Stimulated activated CD4-positive, alpha-beta T cell treated with anti-CD3 and anti-CD28 coated beads, Interleukin-15, amount 100 ng/mL, for 1 hour (primary cell): ENCODE measurements at regions not wholly inside any gene's neighbourhood (a gene's known extent, or its start where the extent isn't known, plus 50 kb on each side); places are given as distances from the start of the nearest gene placed in this dataset.

Experiments
- DNase-seq, 2 donors: peaks; one replicate each; pipeline ENCODE4 v3.0.0-alpha.2; 2020; ENCODE audit warnings: low read depth in 1 of 2, low spot score in 1 of 2

- DNase-seq: no peak
Measured at GRCh38 chr12:107888789-107889188, 114.3 kb downstream of the ASCL4 start.

GRCh38 chr12:107891967-107892366, 117.5 kb downstream of the ASCL4 start:
- DNase-seq: no peak

GRCh38 chr12:107894589-107894988, 120.1 kb downstream of the ASCL4 start:
- DNase-seq: no peak

- no peak for DNase-seq
Measured at GRCh38 chr12:107895966-107896365, 121.5 kb downstream of the ASCL4 start.

DNA sequence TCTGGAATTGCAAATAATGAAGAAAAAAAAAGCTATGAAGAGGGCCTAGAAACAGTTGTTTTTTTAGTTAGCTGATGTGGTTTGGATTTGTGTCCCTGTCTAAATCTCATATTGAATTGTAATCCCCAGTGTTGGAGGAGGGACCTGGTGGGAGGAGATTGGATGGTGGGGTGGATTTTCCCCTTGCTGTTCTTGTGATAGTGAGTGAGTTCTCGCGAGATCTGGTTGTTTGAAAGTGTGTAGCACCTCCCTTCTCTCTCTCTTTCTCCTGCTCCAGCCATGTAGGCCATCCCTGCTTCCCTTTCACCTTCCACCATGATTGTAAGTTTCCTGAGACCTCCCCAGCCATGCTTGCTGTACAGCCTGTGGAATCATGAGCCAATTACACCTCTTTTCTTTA, 126.1 kb downstream of the ASCL4 start:
- no peak for DNase-seq

DNA sequence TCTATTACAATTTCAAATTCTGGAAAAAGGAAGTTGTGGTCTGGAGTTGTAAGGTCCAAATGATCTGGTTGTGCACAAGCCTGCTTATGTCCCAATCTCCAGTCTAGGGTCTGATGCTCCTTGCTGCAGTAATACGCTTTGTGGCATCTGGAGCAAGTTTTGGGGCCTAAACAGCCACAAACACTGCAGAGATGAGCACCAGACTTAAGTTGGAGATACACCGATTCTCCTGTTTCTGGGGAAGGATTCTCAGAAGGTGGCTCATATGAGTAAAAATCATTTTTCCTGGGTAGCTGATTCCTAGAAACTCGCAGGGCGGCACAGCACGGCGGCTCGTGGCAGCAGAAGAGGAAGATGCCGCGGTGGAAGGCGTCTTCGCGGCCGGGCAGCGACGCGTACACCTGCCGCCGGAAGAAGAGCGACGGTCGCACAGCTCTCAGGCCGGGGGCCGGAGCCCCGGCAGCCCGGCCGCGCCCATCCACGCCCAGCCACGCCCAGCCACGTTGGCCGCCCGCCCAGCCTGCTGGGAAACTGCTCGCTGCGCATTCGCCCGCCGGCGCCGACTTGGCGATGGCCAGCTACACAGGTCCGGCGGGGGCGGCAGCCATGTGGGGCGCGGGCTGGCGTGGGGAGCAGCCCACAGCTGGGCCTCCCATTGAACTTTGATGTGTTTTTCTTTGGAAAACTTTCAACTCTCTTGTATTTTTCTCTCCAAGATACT, 129.0 kb downstream of the ASCL4 start:
- DNase-seq: no peak

DNA sequence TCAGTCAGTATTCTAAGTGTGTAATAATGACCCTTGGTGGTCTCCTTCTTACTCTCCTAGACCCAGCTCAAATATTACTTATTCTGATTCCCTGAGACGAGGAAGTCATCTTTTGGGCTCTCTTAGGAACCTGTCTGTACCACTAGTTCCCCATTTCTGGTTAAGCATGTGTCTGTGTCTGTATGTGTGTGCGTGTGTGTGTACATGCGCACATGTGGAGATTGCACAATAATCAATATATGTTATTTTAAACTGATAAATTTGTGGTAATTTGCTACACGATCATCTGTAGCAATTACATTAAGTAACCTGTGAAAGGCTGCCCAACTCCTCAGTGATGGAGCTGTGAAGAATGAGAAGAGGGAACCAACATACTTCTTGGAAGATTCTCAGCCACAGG, 132.2 kb downstream of the ASCL4 start:
- DNase-seq: no peak

DNA sequence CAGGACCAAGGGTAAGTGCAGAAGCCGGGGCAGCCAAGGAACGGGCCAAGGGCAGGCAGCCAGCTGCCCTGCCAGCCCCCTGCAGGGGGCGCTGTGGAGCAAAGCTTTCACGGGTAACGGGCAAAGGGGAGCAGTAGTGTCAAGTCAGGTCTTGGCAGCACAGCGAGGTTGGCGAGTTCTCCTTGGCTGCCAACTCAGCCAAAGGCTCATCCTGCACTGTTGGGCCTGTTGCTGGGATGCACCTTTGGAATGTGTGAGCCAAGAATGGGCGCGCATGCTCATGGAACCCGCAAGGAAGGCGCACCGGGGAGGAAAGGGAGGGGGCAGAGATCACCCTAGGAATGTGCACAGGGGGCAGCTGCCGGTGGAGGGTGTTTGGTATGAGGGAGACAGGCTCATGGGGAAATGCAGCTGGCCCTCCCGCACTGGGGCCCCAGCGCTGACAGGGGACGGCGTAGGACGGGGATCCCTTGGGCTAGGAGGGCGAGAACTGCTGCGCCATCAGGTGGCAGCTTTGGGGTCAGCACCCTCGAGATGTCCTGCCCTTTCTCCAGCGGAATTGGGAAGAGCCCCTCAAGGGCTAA, 138.0 kb downstream of the ASCL4 start:
- peak; percentile 31 to 49 for DNase-seq

DNA sequence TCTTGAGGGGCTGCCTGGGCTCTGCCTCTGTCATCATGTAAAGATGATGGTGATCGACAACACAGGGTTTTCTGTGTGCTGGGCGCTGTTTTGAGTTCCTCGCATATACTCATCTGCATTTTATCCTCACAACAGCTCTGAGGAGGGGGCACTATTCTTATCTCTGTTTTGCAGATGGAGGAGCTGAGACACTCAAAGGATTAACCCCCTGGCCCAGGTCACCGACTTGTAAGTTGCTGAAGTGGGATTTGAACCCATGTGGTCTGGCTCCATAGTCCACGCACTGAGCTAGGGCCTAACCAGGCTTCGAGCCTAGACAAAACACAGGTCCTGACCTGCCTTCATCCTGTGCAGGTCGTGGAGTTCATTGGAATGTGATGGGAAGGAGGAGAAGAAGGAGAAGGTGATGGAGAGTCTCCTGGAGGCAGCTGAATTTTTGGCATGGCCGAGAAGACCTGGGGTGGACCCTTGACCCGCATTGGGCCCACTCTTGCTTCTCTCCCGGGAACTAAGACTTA, 140.0 kb downstream of the ASCL4 start:
- DNase-seq: no peak

GRCh38 chr12:107917912-107918800, 143.7 kb downstream of the ASCL4 start:
- no peak for DNase-seq

GRCh38 chr12:107921062-107921461, 146.6 kb downstream of the ASCL4 start:
- no peak for DNase-seq

GRCh38 chr12:107925125-107925524, 150.6 kb downstream of the ASCL4 start:
- no peak for DNase-seq

DNA sequence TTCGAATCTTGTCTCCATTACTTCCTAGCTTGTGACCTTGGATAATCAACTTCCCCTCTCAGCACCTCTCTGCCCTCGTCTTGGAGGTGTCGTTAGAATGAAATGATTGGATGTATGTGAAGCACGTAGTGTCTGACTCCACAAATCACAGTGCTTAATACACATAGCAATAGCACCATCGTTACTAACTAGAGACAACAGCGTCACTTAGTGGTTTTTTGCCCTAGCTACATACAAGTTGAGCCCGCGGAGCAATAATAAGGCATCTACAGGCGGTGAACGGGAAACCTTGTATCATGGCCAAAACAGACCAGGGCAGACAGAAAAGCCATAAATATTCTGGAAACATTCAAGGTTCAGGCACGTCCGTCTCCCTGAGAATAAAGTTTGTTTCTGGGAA, 154.9 kb downstream of the ASCL4 start:
- DNase-seq: no peak

- no peak for DNase-seq
Measured at GRCh38 chr12:107931761-107932160, 157.3 kb downstream of the ASCL4 start.

GRCh38 chr12:107938446-107938845, 163.9 kb downstream of the ASCL4 start:
- DNase-seq: no peak

DNA sequence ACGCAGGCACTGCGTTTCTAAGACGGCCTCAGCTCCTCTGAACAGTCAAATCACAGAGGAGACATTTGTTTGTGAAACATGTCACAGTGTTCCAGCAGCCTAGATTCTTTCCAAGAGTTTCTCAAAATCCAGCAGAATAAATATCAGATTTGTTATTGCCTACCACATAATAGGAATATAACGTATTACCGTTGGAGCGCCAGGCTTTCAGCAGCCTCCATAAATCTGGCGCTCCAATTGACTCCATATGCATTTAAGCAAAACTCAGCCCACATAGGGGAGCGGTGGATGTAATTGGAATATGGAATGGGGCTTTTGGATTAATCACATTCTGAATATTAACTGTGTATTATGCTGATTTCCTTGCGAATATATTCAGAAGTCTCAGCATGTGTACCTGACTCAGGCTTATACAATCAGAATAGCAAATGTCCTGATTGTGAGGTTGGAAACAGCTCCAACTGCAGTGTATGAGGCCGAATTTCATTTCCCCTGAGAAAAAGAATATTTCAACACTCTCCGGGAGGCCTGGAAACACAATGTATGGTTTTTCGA, 174.0 kb downstream of the ASCL4 start:
- no peak for DNase-seq

DNA sequence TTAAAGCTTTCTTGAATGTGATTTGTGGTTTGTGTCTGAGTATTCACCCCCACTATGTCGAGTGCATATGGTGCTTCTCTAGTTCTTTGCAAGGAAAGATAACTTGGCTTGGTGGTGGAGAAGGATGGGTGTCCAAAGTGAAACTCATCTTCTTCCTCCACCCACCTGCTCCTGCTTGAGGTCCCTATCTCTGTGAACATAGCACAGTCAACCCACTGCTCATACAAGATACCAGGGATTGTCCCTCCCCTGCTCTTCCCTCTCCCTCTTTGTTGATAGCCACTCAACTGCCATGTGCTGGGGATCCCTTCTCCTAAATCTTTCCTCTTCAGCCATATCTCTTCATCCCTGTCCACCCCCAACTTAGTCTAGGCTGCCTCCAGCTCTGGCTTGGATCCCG, 176.5 kb downstream of the ASCL4 start:
- DNase-seq: no peak

DNA sequence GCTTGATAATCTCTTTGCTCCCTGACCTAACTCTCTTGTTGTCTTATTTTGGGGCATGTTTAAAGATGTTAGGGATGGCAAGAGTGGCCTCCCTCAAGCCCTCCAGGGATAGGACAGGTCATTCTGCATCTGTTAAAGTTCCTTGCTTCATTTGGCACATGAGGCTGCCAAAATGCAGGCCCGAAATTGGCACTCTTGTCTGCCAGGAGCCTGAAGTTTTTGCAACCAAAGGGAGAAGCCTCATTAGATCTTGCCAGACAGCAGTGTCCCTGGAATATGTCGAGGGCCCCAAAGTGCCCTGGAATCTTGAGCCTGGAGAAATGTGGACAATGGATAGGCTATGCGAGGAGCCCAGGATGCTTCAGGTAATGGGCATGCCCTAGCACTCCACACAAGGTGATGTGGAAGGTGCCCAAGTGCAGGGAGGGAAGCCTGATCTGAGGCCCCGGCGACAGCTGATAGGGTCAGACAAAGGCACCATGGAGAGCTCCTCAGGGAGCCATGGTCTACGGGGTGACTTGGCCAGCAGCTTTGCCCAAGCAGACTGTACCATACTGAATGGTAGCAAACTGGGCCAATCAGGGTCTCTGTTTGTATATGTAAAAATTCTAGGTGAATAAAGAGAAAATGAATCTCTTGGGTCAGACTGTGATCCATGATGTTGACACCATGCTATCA, 173.0 kb upstream of the WSCD2 start:
- DNase-seq: no peak

DNA sequence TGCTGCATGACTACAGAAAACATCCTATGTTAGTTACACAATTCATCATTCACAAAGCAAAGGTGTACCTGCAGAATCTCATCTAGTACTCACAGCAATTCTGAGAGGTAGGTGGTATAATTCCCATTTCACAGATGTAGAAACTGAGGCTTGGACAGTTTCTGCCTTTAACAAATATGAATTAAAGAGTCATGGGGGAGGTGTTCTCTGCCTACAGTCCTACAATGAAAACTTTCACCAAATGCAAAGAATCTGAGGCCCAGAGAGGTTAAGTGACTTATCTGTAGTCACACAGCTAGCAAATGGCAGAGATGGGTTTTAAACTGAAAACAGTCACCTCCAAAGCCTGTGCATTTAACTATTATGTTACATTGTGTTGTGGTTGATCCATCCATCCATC, 171.6 kb upstream of the WSCD2 start:
- DNase-seq: no peak

DNA sequence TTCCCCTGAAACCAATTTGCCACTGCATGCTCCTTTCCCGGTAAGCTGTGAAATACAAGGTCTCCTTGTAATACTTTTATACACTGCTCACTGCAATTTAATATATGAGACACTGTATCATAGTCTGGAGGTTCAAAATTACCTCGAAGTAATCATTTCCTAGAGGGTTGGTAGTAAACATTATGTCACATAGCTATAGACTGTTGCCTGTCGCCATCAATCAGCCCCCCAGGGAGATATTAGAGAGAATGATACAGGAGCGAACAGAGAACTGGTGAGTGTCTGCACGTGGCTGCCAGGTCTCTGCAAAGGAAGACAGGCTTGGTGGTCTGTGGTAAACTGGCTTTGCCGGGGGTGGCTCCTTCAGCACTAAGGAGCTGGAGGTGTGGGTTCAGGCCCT, 165.5 kb upstream of the WSCD2 start:
- DNase-seq: no peak

DNA sequence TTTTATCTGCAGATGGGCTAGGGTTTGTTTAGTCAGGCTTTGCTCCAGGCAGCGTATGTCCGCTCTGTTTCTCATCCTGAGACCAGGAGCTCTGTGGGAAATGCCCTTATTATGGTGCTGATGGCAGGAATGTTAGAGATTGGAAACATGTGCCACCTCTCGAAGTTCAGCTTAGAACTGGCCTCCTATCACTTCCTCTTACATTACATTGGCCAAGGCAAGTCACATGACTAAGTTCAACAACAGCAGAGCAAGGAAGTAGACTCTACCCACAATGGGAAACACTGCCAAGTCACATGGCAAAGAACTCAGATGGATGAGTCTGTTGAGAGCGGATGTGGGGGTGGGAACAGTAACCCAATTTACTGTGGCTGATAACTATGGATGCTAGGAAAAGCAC, 161.9 kb upstream of the WSCD2 start:
- DNase-seq: no peak
